HG02588 (cell line): ENCODE measurements at regions not wholly inside any gene's neighbourhood (a gene's known extent, or its start where the extent isn't known, plus 50 kb on each side); places are given as distances from the start of the nearest gene placed in this dataset.
A peak's percentile ranks its signal among the peaks of the same experiment; 100 is the strongest.
"Not testable (repeated sequence)": the region's sequence is repeated elsewhere in the genome, so short reads cannot be mapped to it uniquely, and the experiment has no call there.

ENCODE experiments used
- ATAC-seq: cut with Tn5 transposase; IDR thresholded peaks from one replicate; pipeline ENCODE4 v1.9.1; 2021; ENCODE audit warnings: mild to moderate bottlenecking, moderate library complexity; ENCODE audit not compliant: unreplicated experiment

- ATAC-seq: no peak
These were observed 59.3 kb downstream of the GPR88 start for GRCh38 chr1:100597061-100597741.

DNA sequence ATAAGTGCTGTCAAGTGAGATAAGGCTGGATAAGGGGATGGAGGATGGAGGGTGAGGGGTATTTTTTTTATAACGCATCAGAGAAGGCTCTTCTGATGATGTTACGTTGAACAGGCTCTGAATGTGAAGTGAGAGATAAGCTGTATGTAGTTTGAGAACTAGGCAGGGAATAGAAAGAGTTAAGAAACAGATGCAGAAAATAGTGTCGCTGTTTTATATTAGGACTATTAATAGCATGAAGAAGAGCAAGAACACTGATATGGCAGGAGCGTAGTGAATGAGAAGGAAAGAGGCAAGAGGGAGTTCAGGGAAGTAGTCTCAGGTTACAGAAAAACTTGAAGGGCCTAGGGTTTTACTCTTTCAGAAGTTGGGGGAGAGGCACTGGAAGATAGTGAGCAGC, 59.8 kb downstream of the GPR88 start:
- no peak for ATAC-seq

GRCh38 chr1:100600377-100600776, 62.4 kb downstream of the GPR88 start:
- not testable (repeated sequence) for ATAC-seq

- ATAC-seq: not testable (repeated sequence)
These were observed 64.1 kb downstream of the GPR88 start for GRCh38 chr1:100602028-100602427.

- peak; percentile 55 for ATAC-seq
These were observed 66.4 kb downstream of the GPR88 start for GRCh38 chr1:100604372-100604771.

- no peak for ATAC-seq
These were observed 68.5 kb downstream of the GPR88 start for GRCh38 chr1:100606438-100606837.

DNA sequence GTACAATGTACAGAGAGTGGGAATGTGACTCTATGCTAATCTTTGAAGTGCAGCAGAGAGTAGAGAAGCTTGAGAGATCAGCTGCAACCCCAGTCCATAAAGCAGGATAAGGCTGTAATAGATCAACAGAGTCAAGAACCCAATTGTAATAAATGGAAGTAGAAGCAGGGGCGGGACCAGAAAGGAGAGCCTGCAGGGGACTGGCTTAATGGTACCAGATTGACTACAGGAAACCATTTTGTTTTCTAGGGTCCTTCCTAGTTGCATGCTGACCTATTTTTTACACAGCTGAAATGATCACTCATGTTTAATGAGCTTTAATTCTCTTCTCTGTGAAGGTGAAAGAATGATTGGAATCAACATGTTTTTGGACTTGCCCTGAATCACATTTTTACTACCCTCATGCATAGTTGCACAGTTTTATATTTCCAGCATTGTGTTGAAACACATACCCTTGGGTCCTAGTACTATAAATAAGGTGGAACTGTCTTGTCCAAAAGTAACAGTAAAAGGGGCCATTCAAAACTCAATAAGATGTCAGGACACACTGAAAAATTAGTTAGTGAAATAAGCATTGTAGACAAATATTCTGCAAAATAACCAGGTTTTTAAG, 69.8 kb downstream of the GPR88 start:
- ATAC-seq: no peak

- no peak for ATAC-seq
These were observed 71.9 kb downstream of the GPR88 start for GRCh38 chr1:100609849-100610248.

- no peak for ATAC-seq
These were observed 73.1 kb downstream of the GPR88 start for GRCh38 chr1:100611086-100611485.

DNA sequence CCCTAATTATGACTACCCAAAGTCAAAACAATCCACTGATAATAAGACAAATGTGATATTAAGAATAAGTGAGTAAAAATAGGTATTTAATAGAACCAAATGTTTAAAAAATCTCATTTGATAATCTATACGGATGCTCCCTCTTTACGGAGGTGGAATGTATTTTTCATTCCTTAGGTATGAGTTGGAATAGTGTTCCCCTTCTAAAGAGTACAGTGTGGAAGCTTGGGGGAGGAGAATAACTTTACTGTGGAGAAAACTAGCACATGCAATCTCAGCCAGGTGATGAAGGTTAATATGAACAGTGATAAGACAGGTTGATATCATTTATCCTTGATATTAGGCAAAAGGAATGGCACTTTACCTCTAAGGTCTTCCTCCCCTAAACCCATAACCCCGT, 74.6 kb downstream of the GPR88 start:
- ATAC-seq: no peak

DNA sequence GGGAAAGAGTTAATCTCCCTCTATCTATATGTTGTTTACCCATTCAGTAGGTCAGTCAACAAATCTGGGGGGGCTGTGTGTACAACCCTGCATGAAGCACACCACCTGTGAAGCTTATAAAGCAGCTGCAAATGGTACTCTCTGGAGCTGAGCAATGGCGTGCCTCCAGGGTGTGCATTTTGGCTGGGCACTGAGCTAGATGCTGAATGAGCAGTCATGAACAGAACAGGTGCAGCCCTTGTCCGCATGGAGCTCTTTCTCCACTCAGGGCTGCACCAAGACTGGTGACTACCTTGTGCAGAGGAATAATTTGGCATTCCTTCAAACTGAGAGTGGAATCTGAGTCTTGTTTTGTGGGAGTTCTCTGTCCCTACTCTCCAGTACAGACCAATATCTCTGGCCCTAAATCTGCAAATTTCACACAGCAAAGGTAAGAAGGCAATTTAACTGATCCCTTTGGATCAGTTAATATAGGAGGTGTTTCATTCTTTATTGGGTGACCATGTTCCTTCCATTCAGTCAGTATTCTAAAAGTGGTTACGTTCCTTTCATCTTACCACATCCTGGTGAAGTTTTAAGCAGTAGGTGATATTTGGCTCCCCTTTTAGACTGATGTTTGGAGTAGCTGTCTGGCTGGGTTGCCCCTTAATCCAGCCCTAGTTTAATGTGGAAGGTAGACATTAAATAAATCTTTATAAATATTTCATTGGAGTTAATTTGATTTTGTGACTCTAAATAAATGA, 76.0 kb downstream of the GPR88 start:
- no peak for ATAC-seq

DNA sequence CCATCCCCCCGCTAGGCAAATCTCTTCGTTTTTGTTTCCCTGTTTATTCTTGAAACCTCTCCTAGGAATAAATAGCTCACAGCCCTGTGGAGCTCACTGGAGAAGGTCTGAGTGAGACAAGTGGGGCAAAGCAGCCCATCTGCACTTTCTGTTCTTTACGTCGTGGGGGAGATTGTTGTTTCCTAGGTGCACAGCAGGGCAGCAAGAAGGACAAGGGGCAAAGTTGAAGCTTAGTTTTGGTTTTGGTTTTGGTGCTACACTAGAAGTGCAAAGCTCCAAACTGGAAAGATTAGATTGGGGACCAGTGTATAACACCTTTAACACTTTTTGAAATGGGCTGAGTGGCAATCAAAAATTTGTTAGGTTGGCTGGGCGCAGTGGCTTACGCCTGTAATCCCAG, 76.6 kb downstream of the GPR88 start:
- ATAC-seq: no peak

DNA sequence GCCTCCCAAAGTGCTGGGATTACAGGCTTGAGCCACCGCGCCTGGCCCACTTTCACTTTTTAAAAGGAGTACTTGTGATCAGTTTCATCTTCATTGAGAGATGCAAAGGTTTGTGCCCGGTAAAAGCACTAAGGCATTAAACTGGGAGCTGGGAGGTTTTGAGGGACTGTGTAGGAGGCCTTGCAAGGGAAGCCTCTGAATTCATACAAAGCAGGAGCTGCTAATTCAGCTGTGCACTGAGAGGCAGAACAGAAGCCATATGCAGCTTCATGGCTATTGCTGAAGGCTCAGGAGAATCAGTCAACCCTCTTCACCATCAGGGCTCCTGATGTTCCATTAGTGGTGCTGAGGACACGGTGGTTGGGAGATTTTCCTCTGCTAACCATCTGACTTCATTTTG, 77.7 kb downstream of the GPR88 start:
- ATAC-seq: no peak

GRCh38 chr1:100616121-100616621, 78.2 kb downstream of the GPR88 start:
- no peak for ATAC-seq

GRCh38 chr1:100622037-100622436, 84.1 kb downstream of the GPR88 start:
- no peak for ATAC-seq

- no peak for ATAC-seq
These were observed 84.6 kb downstream of the GPR88 start for GRCh38 chr1:100622506-100622905.

- ATAC-seq: no peak
These were observed 85.2 kb downstream of the GPR88 start for GRCh38 chr1:100622966-100623762.

DNA sequence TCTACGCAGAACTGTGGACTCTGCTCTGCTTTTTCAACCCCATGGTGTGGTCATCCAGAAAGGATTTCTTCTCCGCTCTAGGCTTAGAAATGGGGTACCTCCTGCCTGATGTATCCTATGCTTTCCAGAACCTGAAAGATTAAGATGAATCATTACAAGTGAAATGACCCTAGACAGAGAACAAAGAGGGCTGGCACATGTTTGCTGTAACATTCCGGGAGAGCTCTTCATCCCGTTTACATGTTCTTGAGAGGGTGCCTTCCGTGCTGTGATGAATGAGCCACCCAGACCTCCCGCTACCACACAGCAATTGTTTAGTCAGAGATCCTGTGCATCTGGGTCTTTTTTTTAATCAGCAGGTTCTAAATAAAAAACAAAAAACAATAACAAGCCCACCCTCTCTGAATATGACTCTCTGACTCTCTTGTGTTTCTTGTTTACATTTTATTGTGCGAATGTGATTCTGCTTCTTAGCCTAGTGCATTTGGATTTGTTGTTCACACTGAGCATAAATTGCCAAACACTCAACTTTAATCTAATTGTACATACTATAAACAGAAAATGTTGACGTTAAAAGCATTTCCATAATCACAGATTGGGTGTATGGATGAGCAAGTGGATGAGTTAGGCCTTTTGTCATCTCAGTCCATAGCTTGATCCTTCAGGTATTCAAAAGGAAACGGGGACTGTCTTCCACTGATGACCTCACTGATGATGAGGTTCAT, 87.1 kb downstream of the GPR88 start:
- no peak for ATAC-seq

GRCh38 chr1:100626397-100626796, 88.5 kb downstream of the GPR88 start:
- ATAC-seq: no peak

DNA sequence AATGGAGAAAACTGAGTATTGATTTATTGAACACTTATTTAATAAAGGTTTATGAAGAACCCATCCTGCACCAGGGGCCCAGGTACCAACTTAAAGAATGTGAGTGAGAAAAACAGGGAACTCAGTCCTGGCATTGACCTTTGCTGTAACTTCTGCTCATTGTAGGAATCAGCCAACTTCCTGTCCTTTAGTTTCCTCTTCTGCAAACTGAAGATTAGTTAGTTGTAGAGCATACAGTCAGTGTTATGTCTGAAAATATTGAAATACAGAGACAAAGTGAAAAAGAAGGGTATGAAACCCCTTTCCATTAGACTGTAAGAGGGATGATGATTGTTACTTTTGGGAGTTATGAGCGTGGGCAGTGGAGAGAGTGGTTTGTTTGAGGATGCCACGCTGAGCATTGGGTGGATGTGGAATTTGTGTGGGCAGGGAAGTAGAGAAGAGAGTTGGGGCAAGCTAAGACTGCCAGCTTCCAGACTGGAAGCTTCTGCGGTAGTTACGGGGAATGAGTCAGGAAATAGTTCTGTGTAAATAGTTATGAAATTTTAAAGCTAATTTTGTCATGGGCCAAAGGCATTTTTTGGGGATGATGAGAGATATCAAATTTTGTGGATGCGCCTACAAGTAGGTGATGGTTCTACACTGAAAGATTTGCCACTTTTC, 89.2 kb downstream of the GPR88 start:
- ATAC-seq: no peak
